SK-N-MC (cell line): ENCODE measurements at regions not wholly inside any gene's neighbourhood (a gene's known extent, or its start where the extent isn't known, plus 50 kb on each side); places are given as distances from the start of the nearest gene placed in this dataset.

Source experiments
- EZH2 ChIP-seq: fragments of 200-600 bp; sonication (generic); IDR thresholded peaks from one replicate; pipeline ENCODE4 v1.6.1; 2017; ENCODE audit warnings: antibody characterized with exemption
- POLR2AphosphoS5 ChIP-seq: IDR thresholded peaks from 2 replicates; pipeline ENCODE4 v1.6.1; 2012; ENCODE audit warnings: mild to moderate bottlenecking, low read depth, low read length, borderline replicate concordance

GRCh38 chr9:113669522-113670115, 206.1 kb downstream of the RGS3 start:
- TF ChIP-seq EZH2 (no peak), POLR2AphosphoS5 (no peak)
